PC-3 (cell line): ENCODE measurements at regions not wholly inside any gene's neighbourhood (a gene's known extent, or its start where the extent isn't known, plus 50 kb on each side); places are given as distances from the start of the nearest gene placed in this dataset.
A peak's percentile ranks its signal among the peaks of the same experiment; 100 is the strongest.

Experiments
- ATAC-seq: fragments of 200-7000 bp; cut with Tn5 transposase; 2 replicates; pipeline ENCODE4 v1.9.1; 2020; ENCODE audit warnings: mild to moderate bottlenecking, moderate library complexity
- BruUV-seq: library from RNA; stranded (reverse); fragments of 400-500 nt; replicated peaks from 2 replicates; lab custom pipeline; 2021; lab: Mats Ljungman, UMichigan
- CTCF ChIA-PET: fragments of 300-600 bp; sonication (Branson Sonifier 250); formaldehyde crosslinking; loops from one replicate; lab custom pipeline; 2022; ENCODE audit warnings: antibody characterized with exemption; lab: Charles Lee
- POLR2A ChIA-PET: fragments of 300-600 bp; sonication (Branson Sonifier 250); formaldehyde crosslinking; loops from one replicate; lab custom pipeline; 2022; ENCODE audit warnings: antibody characterized with exemption; ENCODE audit not compliant: unreplicated experiment; lab: Charles Lee
- DNase-seq: peaks from one replicate; pipeline ENCODE4 v3.0.0-alpha.2; 2015
- H2AFZ ChIP-seq: fragments of 300-600 bp; sonication (generic); 2 replicates; pipeline ENCODE4 v1.6.0; 2016; ENCODE audit warnings: antibody characterized with exemption, low read length
- H3F3A ChIP-seq: fragments of 300-600 bp; sonication (generic); one replicate; pipeline ENCODE4 v1.6.0; 2017; ENCODE audit warnings: antibody characterized with exemption, low read length, control low read depth, mild to moderate bottlenecking; ENCODE audit not compliant: unreplicated experiment
- H3K27ac ChIP-seq: fragments of 300-600 bp; sonication (generic); 2 replicates; pipeline ENCODE4 v1.5.1; 2016; ENCODE audit warnings: mild to moderate bottlenecking, low read length
- H3K27me3 ChIP-seq: fragments of 300-600 bp; sonication (generic); 2 replicates; pipeline ENCODE4 v1.6.1; 2016; ENCODE audit warnings: low read length, mixed read lengths
- H3K36me3 ChIP-seq: fragments of 300-600 bp; sonication (generic); 2 replicates; pipeline ENCODE4 v1.6.1; 2016; ENCODE audit warnings: low read depth, mixed run types, low read length, mixed read lengths
- H3K4me1 ChIP-seq: fragments of 300-600 bp; sonication (generic); 2 replicates; pipeline ENCODE4 v1.5.1; 2016; ENCODE audit warnings: low read length; ENCODE audit not compliant: insufficient read depth
- H3K4me2 ChIP-seq: fragments of 300-600 bp; sonication (generic); 2 replicates; pipeline ENCODE4 v1.6.0; 2016; ENCODE audit warnings: low read length
- H3K4me3 ChIP-seq: fragments of 300-600 bp; sonication (generic); 2 replicates; pipeline ENCODE4 v1.5.1; 2016; ENCODE audit warnings: mild to moderate bottlenecking, low read length, mixed read lengths
- H3K79me2 ChIP-seq: fragments of 300-600 bp; sonication (generic); 2 replicates; pipeline ENCODE4 v1.6.1; 2017; ENCODE audit warnings: low read length, mixed read lengths
- H3K9ac ChIP-seq: fragments of 300-600 bp; sonication (generic); 2 replicates; pipeline ENCODE4 v1.6.0; 2016; ENCODE audit warnings: mild to moderate bottlenecking, low read length
- H3K9me2 ChIP-seq: fragments of 300-600 bp; sonication (generic); replicated peaks from 2 replicates; pipeline ENCODE4 v1.6.1; 2016; ENCODE audit warnings: mixed run types, low read length, mixed read lengths
- H3K9me3 ChIP-seq: fragments of 300-600 bp; sonication (generic); 2 replicates; pipeline ENCODE4 v1.6.1; 2016; ENCODE audit warnings: low read length, mixed read lengths
- H4K20me1 ChIP-seq: fragments of 300-600 bp; sonication (generic); 2 replicates; pipeline ENCODE4 v1.6.1; 2016; ENCODE audit warnings: low read length, mixed read lengths
- CTCF ChIP-seq: fragments of 300-600 bp; sonication (generic); conservative IDR thresholded peaks from 2 replicates; pipeline ENCODE4 v1.5.1; 2017; ENCODE audit warnings: antibody characterized with exemption, low read depth, mild to moderate bottlenecking, low read length
- EZH2 ChIP-seq: fragments of 300-600 bp; sonication (generic); IDR thresholded peaks from one replicate; pipeline ENCODE4 v1.6.1; 2017; ENCODE audit warnings: antibody characterized with exemption, mild to moderate bottlenecking, low read length; ENCODE audit not compliant: unreplicated experiment
- EZH2phosphoT487 ChIP-seq: fragments of 300-600 bp; sonication (generic); IDR thresholded peaks from 2 replicates; pipeline ENCODE4 v1.6.1; 2018; ENCODE audit warnings: mild to moderate bottlenecking, antibody characterized with exemption, low read length, borderline replicate concordance
- intact Hi-C: fragments of 100-400 bp; cut with micrococcal nuclease; formaldehyde crosslinking; loops from 2 replicates; pipeline ENCODE4 v1.9.0; 2023

- DNase-seq (no peak), ATAC-seq (no peak)
- POLR2A ChIA-PET = no interaction called here
- H3F3A ChIP-seq = no peaks in the 10 kb centered on the region
- no TSS peak for BruUV-seq
- no peaks in the 10 kb centered on the region for H3K4me1 ChIP-seq
- no peaks in the 10 kb centered on the region for H3K27me3 ChIP-seq
- no peaks in the 10 kb centered on the region for H4K20me1 ChIP-seq
- no peaks in the 10 kb centered on the region for H3K79me2 ChIP-seq
- no peaks in the 10 kb centered on the region for H3K9me2 ChIP-seq
- no peak overlapping the region for H3K9ac ChIP-seq
- no peak for TF ChIP-seq EZH2
- no peak for TF ChIP-seq EZH2phosphoT487
- no peak for TF ChIP-seq CTCF
- intact Hi-C loops = no loop called here
- no peak overlapping the region for H2AFZ ChIP-seq
- no peak overlapping the region for H3K4me2 ChIP-seq
- H3K4me3 ChIP-seq = no peak overlapping the region
- no peak overlapping the region for H3K27ac ChIP-seq
- CTCF ChIA-PET = no interaction called here
- H3K9me3 ChIP-seq = no peaks in the 10 kb centered on the region
- no peaks in the 10 kb centered on the region for H3K36me3 ChIP-seq
Observed at GRCh38 chr12:60535363-60535762, 939.5 kb downstream of the SLC16A7 start.

DNA sequence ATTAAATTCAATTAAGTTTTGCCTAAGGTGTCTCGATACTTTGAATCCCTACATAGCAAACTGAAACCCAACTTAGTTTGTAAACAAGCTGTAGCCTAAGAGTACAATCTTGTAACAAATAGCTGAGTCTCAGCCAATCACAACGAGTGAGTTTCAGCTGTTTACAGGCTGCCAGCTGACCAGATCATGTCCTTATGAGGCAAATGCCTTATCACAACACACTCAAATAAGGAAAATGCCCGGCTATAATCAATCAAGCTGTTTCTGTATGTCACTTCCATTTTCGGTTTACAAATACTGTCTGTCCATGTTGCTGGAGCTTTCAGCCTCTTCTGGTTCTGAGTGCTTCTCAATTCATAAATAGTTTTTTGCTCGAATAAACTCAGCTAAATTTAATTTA is 943.8 kb downstream of the SLC16A7 start:
- Histone ChIP-seq H3K4me1 (no peaks in the 10 kb centered on the region), H3K4me3 (no peak overlapping the region), H3K4me2 (peak overlapping the region; percentile 47), H3K9me3 (no peaks in the 10 kb centered on the region), H3K27me3 (no peaks in the 10 kb centered on the region), H4K20me1 (no peaks in the 10 kb centered on the region), H3K9ac (no peak overlapping the region), H2AFZ (peak overlapping the region; percentile 56; the same call in 1 of the 2 replicates), H3K9me2 (no peaks in the 10 kb centered on the region), H3K79me2 (no peaks in the 10 kb centered on the region), H3K27ac (no peak overlapping the region), H3K36me3 (no peaks in the 10 kb centered on the region), H3F3A (no peaks in the 10 kb centered on the region)
- TF ChIP-seq CTCF = no peak
- TF ChIP-seq EZH2 = no peak
- TF ChIP-seq EZH2phosphoT487 = no peak
- no TSS peak for BruUV-seq
- ATAC-seq = no peak
- CTCF ChIA-PET = no interaction called here
- DNase-seq = no peak
- intact Hi-C loops = no loop called here
- POLR2A ChIA-PET = no interaction called here

GRCh38 chr12:60568914-60569313 is 973.1 kb downstream of the SLC16A7 start:
- ChIA-PET CTCF (no interaction called here), POLR2A (no interaction called here)
- Histone ChIP-seq H3K9ac (no peak overlapping the region), H3K9me2 (no peaks in the 10 kb centered on the region), H2AFZ (no peak overlapping the region), H3K27me3 (no peaks in the 10 kb centered on the region), H3F3A (no peaks in the 10 kb centered on the region), H3K27ac (no peak overlapping the region), H3K4me2 (no peak overlapping the region), H3K9me3 (no peaks in the 10 kb centered on the region), H3K36me3 (no peaks in the 10 kb centered on the region), H3K79me2 (no peaks in the 10 kb centered on the region), H3K4me1 (peaks cover 3% of the 10 kb centered on the region; the same call in 1 of the 2 replicates), H3K4me3 (no peak overlapping the region), H4K20me1 (no peaks in the 10 kb centered on the region)
- intact Hi-C loops = no loop called here
- TF ChIP-seq EZH2 (no peak), CTCF (no peak), EZH2phosphoT487 (no peak)
- DNase-seq = no peak
- BruUV-seq = no TSS peak
- ATAC-seq = peak; percentile 24; the same call in 1 of the 2 replicates
